ENCODE measurements at regions not wholly inside any gene's neighbourhood (a gene's known extent, or its start where the extent isn't known, plus 50 kb on each side); places are given as distances from the start of the nearest gene placed in this dataset.

GRCh38 chr6:78324213-78324612 lies 543.1 kb upstream of the IRAK1BP1 start:
- H3K4me3 ChIP-seq (ENCODE audit: low read depth, low read length) = no peak overlapping the region
- TF ChIP-seq, protein P1, sequence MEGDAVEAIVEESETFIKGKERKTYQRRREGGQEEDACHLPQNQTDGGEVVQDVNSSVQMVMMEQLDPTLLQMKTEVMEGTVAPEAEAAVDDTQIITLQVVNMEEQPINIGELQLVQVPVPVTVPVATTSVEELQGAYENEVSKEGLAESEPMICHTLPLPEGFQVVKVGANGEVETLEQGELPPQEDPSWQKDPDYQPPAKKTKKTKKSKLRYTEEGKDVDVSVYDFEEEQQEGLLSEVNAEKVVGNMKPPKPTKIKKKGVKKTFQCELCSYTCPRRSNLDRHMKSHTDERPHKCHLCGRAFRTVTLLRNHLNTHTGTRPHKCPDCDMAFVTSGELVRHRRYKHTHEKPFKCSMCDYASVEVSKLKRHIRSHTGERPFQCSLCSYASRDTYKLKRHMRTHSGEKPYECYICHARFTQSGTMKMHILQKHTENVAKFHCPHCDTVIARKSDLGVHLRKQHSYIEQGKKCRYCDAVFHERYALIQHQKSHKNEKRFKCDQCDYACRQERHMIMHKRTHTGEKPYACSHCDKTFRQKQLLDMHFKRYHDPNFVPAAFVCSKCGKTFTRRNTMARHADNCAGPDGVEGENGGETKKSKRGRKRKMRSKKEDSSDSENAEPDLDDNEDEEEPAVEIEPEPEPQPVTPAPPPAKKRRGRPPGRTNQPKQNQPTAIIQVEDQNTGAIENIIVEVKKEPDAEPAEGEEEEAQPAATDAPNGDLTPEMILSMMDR (IDR thresholded peaks at IDR 0.05; ENCODE audit: borderline replicate concordance, insufficient read depth, low read depth, low read length) = no peak

- no peak overlapping the region for H3K4me3 ChIP-seq (ENCODE audit: low read depth, low read length)
- TF ChIP-seq, protein P1 (IDR thresholded peaks at IDR 0.05; ENCODE audit: borderline replicate concordance, insufficient read depth, low read depth, low read length) = no peak
These were observed 526.6 kb upstream of the IRAK1BP1 start for GRCh38 chr6:78340755-78341154.

- H3K4me3 ChIP-seq (ENCODE audit: low read depth, low read length) = no peak overlapping the region
- TF ChIP-seq, protein P1 (IDR thresholded peaks at IDR 0.05; ENCODE audit: borderline replicate concordance, insufficient read depth, low read depth, low read length) = no peak
These were observed 521.5 kb upstream of the IRAK1BP1 start for GRCh38 chr6:78345882-78346281.

GRCh38 chr6:78347191-78347916 lies 520.0 kb upstream of the IRAK1BP1 start:
- H3K4me3 ChIP-seq (ENCODE audit: low read depth, low read length) = no peak overlapping the region
- TF ChIP-seq, protein P1 (IDR thresholded peaks at IDR 0.05; ENCODE audit: borderline replicate concordance, insufficient read depth, low read depth, low read length) = no peak

DNA sequence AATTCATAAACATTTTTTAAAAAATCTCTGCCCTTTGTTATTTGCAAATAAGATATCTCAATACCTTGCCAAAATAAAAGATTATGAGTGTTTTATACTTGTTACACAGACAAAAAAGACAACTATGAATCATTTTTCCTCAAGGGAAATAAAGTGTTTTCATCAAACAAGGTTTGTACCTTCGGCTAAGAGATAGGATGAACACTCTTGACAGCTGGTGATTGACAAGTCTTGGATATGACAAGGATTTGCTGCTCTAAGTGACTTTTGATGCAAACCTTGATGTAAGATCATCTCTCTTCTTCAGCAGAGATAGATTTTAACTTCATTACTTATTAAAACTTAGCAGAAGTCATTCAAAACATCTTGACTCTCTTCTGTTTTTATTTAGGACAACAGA lies 514.3 kb upstream of the IRAK1BP1 start:
- TF ChIP-seq, protein P1 (IDR thresholded peaks at IDR 0.05; ENCODE audit: borderline replicate concordance, insufficient read depth, low read depth, low read length) = no peak
- H3K4me3 ChIP-seq (ENCODE audit: low read depth, low read length) = no peak overlapping the region

DNA sequence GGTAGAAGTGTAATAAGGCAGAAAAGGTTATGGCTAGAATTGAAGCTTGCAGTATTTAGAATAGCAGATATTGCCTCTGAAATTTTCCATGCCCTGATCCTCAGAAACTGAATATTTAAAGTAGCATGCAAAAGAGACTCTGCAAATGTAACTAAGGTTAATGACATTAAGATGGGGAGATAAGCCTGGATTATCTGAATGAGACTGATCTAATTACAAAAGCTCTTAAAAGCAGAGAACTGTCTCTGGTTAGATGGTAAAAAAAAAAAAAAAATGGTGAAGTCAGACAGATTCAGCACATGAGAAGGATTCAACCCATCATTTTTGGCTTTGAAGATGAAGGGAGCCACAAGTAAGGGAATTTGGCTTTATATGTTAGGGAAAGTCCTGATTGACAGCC lies 503.7 kb upstream of the IRAK1BP1 start:
- TF ChIP-seq, protein P1 (IDR thresholded peaks at IDR 0.05; ENCODE audit: borderline replicate concordance, insufficient read depth, low read depth, low read length) = no peak
- no peak overlapping the region for H3K4me3 ChIP-seq (ENCODE audit: low read depth, low read length)

DNA sequence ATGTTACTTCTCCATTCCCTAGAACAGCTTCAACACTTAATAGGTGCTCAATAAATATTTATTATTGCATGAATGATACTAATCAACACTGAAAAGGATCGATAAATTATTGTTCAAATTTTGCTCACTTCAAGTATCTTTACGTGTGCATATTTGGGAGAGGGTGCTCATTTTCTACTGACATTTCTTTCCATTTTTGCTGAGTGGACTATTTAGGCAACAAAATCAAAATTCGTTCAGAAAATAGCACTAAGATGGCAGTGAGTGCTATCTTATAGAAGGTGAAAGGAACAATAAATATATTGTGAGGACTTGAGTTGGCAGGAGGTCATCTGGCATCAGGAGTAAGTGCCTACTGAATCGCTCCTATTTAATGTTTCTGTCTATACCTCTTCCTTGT lies 501.9 kb upstream of the IRAK1BP1 start:
- no peak overlapping the region for H3K4me3 ChIP-seq (ENCODE audit: low read depth, low read length)
- TF ChIP-seq, protein P1 (IDR thresholded peaks at IDR 0.05; ENCODE audit: borderline replicate concordance, insufficient read depth, low read depth, low read length) = no peak
